Esophagus squamous epithelium (tissue), 4 donors: ENCODE measurements at regions not wholly inside any gene's neighbourhood (a gene's known extent, or its start where the extent isn't known, plus 50 kb on each side); places are given as distances from the start of the nearest gene placed in this dataset.

Experiments used
- POLR2A ChIP-seq, 4 donors: fragments of 450-650 bp; IDR thresholded peaks; one replicate each; pipeline ENCODE4 v1.6.1; 2017; ENCODE audit warnings: antibody characterized with exemption in 4 of 4, mild to moderate bottlenecking in 4 of 4, moderate library complexity in 3 of 4
- TF ChIP-seq, protein P1 (sequence below), 6 experiments: fragments of 450-650 bp in 4 of 6; fragments of 200-600 bp in 2 of 6; sonication (generic) in 2 of 6; IDR thresholded peaks; one replicate each; pipeline ENCODE4 v1.5.1; 2016 to 2019; ENCODE audit warnings: antibody characterized with exemption in 6 of 6, mild to moderate bottlenecking in 4 of 6, moderate library complexity in 4 of 6

DNA sequence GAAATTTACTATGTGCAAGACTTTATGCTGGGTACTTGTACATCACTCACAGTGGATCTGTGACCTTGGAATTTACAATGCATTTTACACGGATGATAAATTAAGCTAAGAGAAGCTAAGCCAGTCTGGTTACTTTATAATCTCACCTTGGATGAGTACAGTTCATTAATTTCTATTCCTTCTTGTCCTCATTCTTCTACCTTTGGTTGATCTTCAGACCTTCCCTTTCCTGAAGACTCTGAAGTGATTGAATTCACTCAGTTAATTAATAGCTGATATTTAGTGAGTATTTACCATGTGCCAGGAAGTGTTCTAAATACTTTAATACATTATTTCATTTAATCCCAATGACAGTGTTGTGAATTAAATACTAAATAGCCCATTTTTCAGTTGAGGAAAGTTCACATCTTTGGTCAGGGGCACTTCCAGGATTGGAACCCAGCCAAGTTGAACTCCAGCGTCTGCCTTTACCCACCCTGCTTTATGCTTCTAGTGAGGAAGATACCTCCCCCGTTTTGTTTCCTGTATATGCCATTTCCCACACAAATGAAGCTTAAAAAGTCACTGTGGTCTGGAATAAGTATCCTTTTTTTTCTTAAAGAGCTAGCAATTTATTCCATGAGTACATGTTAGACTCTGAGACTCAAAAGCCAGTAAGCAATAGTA lies 146.6 kb downstream of the TLR5 start:
- no peak for TF ChIP-seq POLR2A (IDR thresholded peaks at IDR 0.05)
- TF ChIP-seq, protein P1, sequence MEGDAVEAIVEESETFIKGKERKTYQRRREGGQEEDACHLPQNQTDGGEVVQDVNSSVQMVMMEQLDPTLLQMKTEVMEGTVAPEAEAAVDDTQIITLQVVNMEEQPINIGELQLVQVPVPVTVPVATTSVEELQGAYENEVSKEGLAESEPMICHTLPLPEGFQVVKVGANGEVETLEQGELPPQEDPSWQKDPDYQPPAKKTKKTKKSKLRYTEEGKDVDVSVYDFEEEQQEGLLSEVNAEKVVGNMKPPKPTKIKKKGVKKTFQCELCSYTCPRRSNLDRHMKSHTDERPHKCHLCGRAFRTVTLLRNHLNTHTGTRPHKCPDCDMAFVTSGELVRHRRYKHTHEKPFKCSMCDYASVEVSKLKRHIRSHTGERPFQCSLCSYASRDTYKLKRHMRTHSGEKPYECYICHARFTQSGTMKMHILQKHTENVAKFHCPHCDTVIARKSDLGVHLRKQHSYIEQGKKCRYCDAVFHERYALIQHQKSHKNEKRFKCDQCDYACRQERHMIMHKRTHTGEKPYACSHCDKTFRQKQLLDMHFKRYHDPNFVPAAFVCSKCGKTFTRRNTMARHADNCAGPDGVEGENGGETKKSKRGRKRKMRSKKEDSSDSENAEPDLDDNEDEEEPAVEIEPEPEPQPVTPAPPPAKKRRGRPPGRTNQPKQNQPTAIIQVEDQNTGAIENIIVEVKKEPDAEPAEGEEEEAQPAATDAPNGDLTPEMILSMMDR (IDR thresholded peaks at IDR 0.05): no peak
